GM12878 (cell line): ENCODE measurements at regions not wholly inside any gene's neighbourhood (a gene's known extent, or its start where the extent isn't known, plus 50 kb on each side); places are given as distances from the start of the nearest gene placed in this dataset.

Experiments used
- ATAC-seq: fragments of 200-7000 bp; cut with Tn5 transposase; 3 replicates; pipeline ENCODE4 v1.9.1; 2020; ENCODE audit warnings: mild to moderate bottlenecking, moderate library complexity
- BruUV-seq: library from RNA; stranded (reverse); fragments of 400-500 nt; replicated peaks from 2 replicates; lab custom pipeline; 2021; lab: Mats Ljungman, UMichigan
- CTCF ChIA-PET: fragments of 300-600 bp; sonication (Branson Sonifier 250); formaldehyde crosslinking; extraction: SDS; loops from one replicate; lab custom pipeline; 2021; ENCODE audit warnings: inconsistent platforms; lab: Yijun Ruan, JAX
- POLR2A ChIA-PET: fragments of 350-600 bp; formaldehyde crosslinking; extraction: SDS; loops from one replicate; lab custom pipeline; 2021; ENCODE audit warnings: inconsistent platforms; lab: Charles Lee
- RAD21 ChIA-PET: fragments of 300-600 bp; sonication (Branson Sonifier 250); formaldehyde crosslinking; loops from one replicate; lab custom pipeline; 2023; ENCODE audit warnings: antibody characterized with exemption; ENCODE audit not compliant: unreplicated experiment; lab: Charles Lee
- SMC1A ChIA-PET: fragments of 300-600 bp; sonication (Branson Sonifier 250); formaldehyde crosslinking; loops from one replicate; lab custom pipeline; 2023; ENCODE audit not compliant: unreplicated experiment, uncharacterized antibody; lab: Charles Lee
- DNase-seq: peaks from one replicate; pipeline ENCODE4 v3.0.0-alpha.2; 2011; ENCODE audit warnings: low read depth, low spot score
- FAIRE-seq: peaks from 3 replicates; lab custom pipeline; 2011; peaks lifted over from hg19 to GRCh38; lab: Jason Lieb, UNC
- H2AFZ ChIP-seq: 2 replicates; pipeline ENCODE4 v1.6.0; 2011; ENCODE audit warnings: low read depth, low read length, control low read depth; ENCODE audit not compliant: control insufficient read depth
- H3K27ac ChIP-seq: 2 replicates; pipeline ENCODE4 v1.5.1; 2011; ENCODE audit warnings: control low read depth; ENCODE audit not compliant: control insufficient read depth, insufficient read depth
- H3K27me3 ChIP-seq, 2 experiments: replicated peaks in 1 of 2; 2 replicates each; pipeline versions ENCODE4 v1.6.0 to v1.6.1; 2011; ENCODE audit warnings: low read length in 1 of 2; ENCODE audit not compliant: control insufficient read depth in 2 of 2, insufficient read depth in 2 of 2
- H3K36me3 ChIP-seq, 2 experiments: 2 replicates each; pipeline ENCODE4 v1.5.1; 2011; ENCODE audit warnings: low read length in 1 of 2; ENCODE audit not compliant: control insufficient read depth in 2 of 2, insufficient read depth in 2 of 2
- H3K4me1 ChIP-seq: 2 replicates; pipeline ENCODE4 v1.6.1; 2011; ENCODE audit warnings: mild to moderate bottlenecking, low read length, moderate library complexity, mixed read lengths; ENCODE audit not compliant: control insufficient read depth, insufficient read depth
- H3K4me2 ChIP-seq: 2 replicates; pipeline ENCODE4 v1.6.0; 2011; ENCODE audit warnings: control low read depth; ENCODE audit not compliant: control insufficient read depth, insufficient read depth
- H3K4me3 ChIP-seq: fragments of 200-600 bp; sonication (generic); 2 replicates; pipeline ENCODE4 v1.5.1; 2016
- H3K79me2 ChIP-seq: 2 replicates; pipeline ENCODE4 v1.6.0; 2011; ENCODE audit warnings: low read length; ENCODE audit not compliant: control insufficient read depth, insufficient read depth
- H3K9ac ChIP-seq: 2 replicates; pipeline ENCODE4 v1.8.0; 2011; ENCODE audit warnings: low read length, control low read depth, mixed read lengths; ENCODE audit not compliant: control insufficient read depth, insufficient read depth
- H3K9me3 ChIP-seq: replicated peaks from 3 replicates; pipeline ENCODE4 v1.5.1; 2011; ENCODE audit warnings: mild to moderate bottlenecking, low read length; ENCODE audit not compliant: control insufficient read depth, insufficient read depth
- H4K20me1 ChIP-seq: 2 replicates; pipeline ENCODE4 v1.6.0; 2011; ENCODE audit not compliant: control insufficient read depth, insufficient read depth
- FOS ChIP-seq: IDR thresholded peaks from 3 replicates; pipeline ENCODE4 v1.6.1; 2011; ENCODE audit warnings: borderline replicate concordance; ENCODE audit not compliant: insufficient read length; ENCODE audit errors: extremely low read depth
- HCFC1 ChIP-seq: fragments of 150-350 bp; IDR thresholded peaks from 2 replicates; pipeline ENCODE4 v1.6.1; 2014; ENCODE audit warnings: low read length
- JUNB ChIP-seq: IDR thresholded peaks from 2 replicates; pipeline ENCODE4 v1.6.1; 2016; ENCODE audit warnings: antibody characterized with exemption, mild to moderate bottlenecking
- POLR2AphosphoS5 ChIP-seq: IDR thresholded peaks from 2 replicates; pipeline ENCODE4 v1.6.1; 2011; ENCODE audit warnings: mild to moderate bottlenecking, low read length, inconsistent platforms
- TARDBP ChIP-seq: IDR thresholded peaks from 2 replicates; pipeline ENCODE4 v1.6.1; 2016; ENCODE audit warnings: borderline replicate concordance
- YY1 ChIP-seq: IDR thresholded peaks from 2 replicates; pipeline ENCODE4 v1.6.1; 2011; ENCODE audit warnings: low read depth, mild to moderate bottlenecking, low read length
- ZSCAN29 ChIP-seq: fragments of 450-650 bp; IDR thresholded peaks from 2 replicates; pipeline ENCODE4 v1.6.1; 2017; ENCODE audit warnings: mild to moderate bottlenecking, moderate library complexity
- WGBS: methylation state at CpG from one replicate; pipeline ENCODE4 v1.1.6; 2016; ENCODE audit warnings: low lambda C conversion rate; ENCODE audit not compliant: insufficient replicate concordance, insufficient coverage; ENCODE audit errors: missing lambda C conversion rate; 5-methylcytosine and 5-hydroxymethylcytosine counted together
- in situ Hi-C: fragments of 300-500 bp; cut with MboI; formaldehyde crosslinking; loops from 9 replicates; pipeline ENCODE4 v1.14.3; 2018; ENCODE audit warnings: mixed read lengths
- intact Hi-C: fragments of 100-400 bp; cut with micrococcal nuclease; formaldehyde crosslinking; loops from one replicate; pipeline ENCODE4 v1.14.2; 2022; ENCODE audit not compliant: unreplicated experiment
- TF ChIP-seq, protein P1 (sequence below): IDR thresholded peaks from 2 replicates; pipeline ENCODE4 v1.6.1; 2012; ENCODE audit warnings: low read depth, low read length, improper control_type of control experiment
- TF ChIP-seq, protein P2 (sequence below): fragments of 450-650 bp; IDR thresholded peaks from 2 replicates; pipeline ENCODE4 v1.6.1; 2017; ENCODE audit warnings: low read depth, mild to moderate bottlenecking, moderate library complexity

DNA sequence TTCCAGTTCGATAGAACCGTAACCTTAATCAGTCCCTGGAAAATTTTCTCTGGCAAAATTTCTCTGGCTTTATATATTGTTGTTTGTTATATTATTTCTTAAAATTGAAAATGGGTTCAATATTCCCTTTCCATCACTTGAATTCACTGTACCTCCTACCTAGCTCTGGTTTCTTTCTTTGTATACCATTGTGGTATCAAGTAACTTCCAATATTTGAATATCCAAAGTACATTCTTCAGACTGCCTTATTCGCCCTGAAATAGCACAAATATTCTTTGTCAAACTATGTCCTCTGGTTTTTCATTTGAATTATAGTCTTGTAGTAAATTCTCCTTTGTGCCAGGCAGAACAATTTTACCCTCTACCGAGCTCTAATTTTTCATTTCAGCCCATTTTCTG is 541.6 kb downstream of the REEP3 start (continued):
- TF ChIP-seq, protein P1, sequence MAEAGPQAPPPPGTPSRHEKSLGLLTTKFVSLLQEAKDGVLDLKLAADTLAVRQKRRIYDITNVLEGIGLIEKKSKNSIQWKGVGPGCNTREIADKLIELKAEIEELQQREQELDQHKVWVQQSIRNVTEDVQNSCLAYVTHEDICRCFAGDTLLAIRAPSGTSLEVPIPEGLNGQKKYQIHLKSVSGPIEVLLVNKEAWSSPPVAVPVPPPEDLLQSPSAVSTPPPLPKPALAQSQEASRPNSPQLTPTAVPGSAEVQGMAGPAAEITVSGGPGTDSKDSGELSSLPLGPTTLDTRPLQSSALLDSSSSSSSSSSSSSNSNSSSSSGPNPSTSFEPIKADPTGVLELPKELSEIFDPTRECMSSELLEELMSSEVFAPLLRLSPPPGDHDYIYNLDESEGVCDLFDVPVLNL, result no peak

DNA sequence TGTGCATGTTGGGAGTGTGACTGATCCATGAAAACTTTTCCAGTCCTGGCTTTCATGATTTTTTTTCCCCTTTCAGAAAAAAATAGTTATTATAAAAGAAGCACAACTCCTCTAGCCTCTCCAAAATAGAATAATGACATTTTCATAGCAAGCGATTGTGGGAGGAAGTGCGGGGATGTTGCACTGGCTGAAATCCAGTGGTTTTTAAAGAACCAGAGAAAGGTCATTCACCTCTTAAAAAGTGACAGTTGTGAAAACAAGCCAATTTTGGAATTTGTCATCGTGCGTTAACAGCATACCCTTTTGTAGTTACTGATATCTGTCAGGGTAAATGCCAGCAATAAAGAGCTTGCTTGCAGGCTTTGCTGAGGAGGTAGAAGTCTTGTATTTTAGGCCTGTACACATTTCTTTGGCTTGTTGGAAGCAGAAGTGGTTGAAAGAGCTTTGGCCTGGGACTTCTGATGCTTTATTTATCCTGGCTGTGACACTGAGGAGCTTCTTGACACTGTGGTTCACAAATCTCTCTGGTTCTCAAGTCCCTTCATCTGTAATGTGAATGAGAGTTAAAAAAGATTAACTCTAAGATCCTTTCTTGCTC is 545.9 kb downstream of the REEP3 start:
- Histone ChIP-seq H3K79me2 (no peaks in the 10 kb centered on the region), H3K4me2 (no peak overlapping the region), H3K9ac (no peak overlapping the region), H3K36me3 (no peaks in the 10 kb centered on the region), H3K9me3 (no peaks in the 10 kb centered on the region), H4K20me1 (no peaks in the 10 kb centered on the region), H3K4me3 (no peak overlapping the region), H3K27ac (no peak overlapping the region), H3K27me3 (no peaks in the 10 kb centered on the region), H2AFZ (no peak overlapping the region), H3K4me1 (no peaks in the 10 kb centered on the region)
- ChIA-PET SMC1A (no interaction called here), CTCF (no interaction called here), RAD21 (no interaction called here), POLR2A (no interaction called here)
- TF ChIP-seq HCFC1 (no peak), POLR2AphosphoS5 (no peak), YY1 (no peak), ZSCAN29 (no peak), FOS (no peak), JUNB (no peak), TARDBP (no peak)
- TF ChIP-seq, protein P2, sequence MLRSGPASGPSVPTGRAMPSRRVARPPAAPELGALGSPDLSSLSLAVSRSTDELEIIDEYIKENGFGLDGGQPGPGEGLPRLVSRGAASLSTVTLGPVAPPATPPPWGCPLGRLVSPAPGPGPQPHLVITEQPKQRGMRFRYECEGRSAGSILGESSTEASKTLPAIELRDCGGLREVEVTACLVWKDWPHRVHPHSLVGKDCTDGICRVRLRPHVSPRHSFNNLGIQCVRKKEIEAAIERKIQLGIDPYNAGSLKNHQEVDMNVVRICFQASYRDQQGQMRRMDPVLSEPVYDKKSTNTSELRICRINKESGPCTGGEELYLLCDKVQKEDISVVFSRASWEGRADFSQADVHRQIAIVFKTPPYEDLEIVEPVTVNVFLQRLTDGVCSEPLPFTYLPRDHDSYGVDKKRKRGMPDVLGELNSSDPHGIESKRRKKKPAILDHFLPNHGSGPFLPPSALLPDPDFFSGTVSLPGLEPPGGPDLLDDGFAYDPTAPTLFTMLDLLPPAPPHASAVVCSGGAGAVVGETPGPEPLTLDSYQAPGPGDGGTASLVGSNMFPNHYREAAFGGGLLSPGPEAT, result no peak
- BruUV-seq, result no TSS peak
- FAIRE-seq, result no peak
- DNase-seq, result no peak
- in situ Hi-C loops (no loop called here), intact Hi-C loops (no loop called here)
- WGBS, result 13% methylated on average over 4 of the region's 4 CpGs
- ATAC-seq, result no peak
